Natural killer cell (primary cell): ENCODE measurements at regions not wholly inside any gene's neighbourhood (a gene's known extent, or its start where the extent isn't known, plus 50 kb on each side); places are given as distances from the start of the nearest gene placed in this dataset.
A peak's percentile ranks its signal among the peaks of the same experiment; 100 is the strongest.

Experiments
- ATAC-seq, 3 donors: fragments of 150-1000 bp in 2 of 3; fragments of 200-7000 bp in 1 of 3; cut with Tn5 transposase; 1 replicate in 1 of 3; 2 replicates in 2 of 3; pipeline ENCODE4 v1.10.0; 2021; ENCODE audit warnings: mild to moderate bottlenecking in 2 of 3, moderate library complexity in 2 of 3
- DNase-seq, 2 donors: peaks; one replicate each; pipeline versions ENCODE4 v3.0.0 to v3.0.0-alpha.2; 2013 to 2021; ENCODE audit warnings: mixed read lengths in 1 of 2
- H3K27ac ChIP-seq: one replicate; pipeline ENCODE4 v1.5.1; 2013; ENCODE audit warnings: mild to moderate bottlenecking, low read length
- H3K27me3 ChIP-seq: one replicate; pipeline ENCODE4 v1.6.1; 2013; ENCODE audit warnings: low read length; ENCODE audit not compliant: control insufficient read depth, insufficient read depth
- H3K36me3 ChIP-seq: one replicate; pipeline ENCODE4 v1.6.1; 2013; ENCODE audit warnings: low read length; ENCODE audit not compliant: control insufficient read depth, insufficient read depth
- H3K4me1 ChIP-seq: one replicate; pipeline ENCODE4 v1.6.1; 2013; ENCODE audit warnings: low read length; ENCODE audit not compliant: control insufficient read depth, insufficient read depth
- H3K4me3 ChIP-seq: one replicate; pipeline ENCODE4 v1.5.1; 2013; ENCODE audit warnings: low read length
- H3K9me3 ChIP-seq: one replicate; pipeline ENCODE4 v1.6.1; 2013; ENCODE audit warnings: low read length; ENCODE audit not compliant: control insufficient read depth, insufficient read depth
- H3K27ac Mint-ChIP-seq, 2 donors: one replicate each; pipeline ENCODE4 v1.8.0; 2022; ENCODE audit warnings: mild to moderate bottlenecking in 2 of 2, mixed read lengths in 2 of 2, moderate library complexity in 1 of 2
- H3K27me3 Mint-ChIP-seq, 2 donors: one replicate each; pipeline ENCODE4 v1.8.0; 2022; ENCODE audit warnings: low read depth in 2 of 2, mixed read lengths in 2 of 2
- H3K36me3 Mint-ChIP-seq: one replicate; pipeline ENCODE4 v1.8.0; 2022; ENCODE audit warnings: mixed read lengths
- H3K4me1 Mint-ChIP-seq, 2 donors: one replicate each; pipeline ENCODE4 v1.8.0; 2022; ENCODE audit warnings: mixed read lengths in 2 of 2
- H3K4me3 Mint-ChIP-seq: one replicate; pipeline ENCODE4 v1.8.0; 2022; ENCODE audit warnings: mild to moderate bottlenecking, moderate library complexity, mixed read lengths
- H3K9me3 Mint-ChIP-seq, 2 donors: one replicate each; pipeline ENCODE4 v1.8.0; 2022; ENCODE audit warnings: mixed read lengths in 2 of 2
- CTCF ChIP-seq: fragments of 200-600 bp; IDR thresholded peaks from one replicate; pipeline ENCODE4 v1.8.0; 2022; ENCODE audit warnings: antibody characterized with exemption
- WGBS: methylation state at CpG from one replicate; pipeline ENCODE4 v1.1.7; 2013; ENCODE audit warnings: missing lambda C conversion rate; ENCODE audit not compliant: insufficient coverage; 5-methylcytosine and 5-hydroxymethylcytosine counted together
- intact Hi-C: fragments of 100-400 bp; cut with micrococcal nuclease; formaldehyde crosslinking; loops from one replicate; pipeline ENCODE4 v1.14.2; 2022

- intact Hi-C loops: no loop called here
- Mint-ChIP-seq H3K36me3 (no peaks in the 10 kb centered on the region), H3K4me3 (no peak overlapping the region), H3K27ac (no peak overlapping the region), H3K4me1 (no peaks in the 10 kb centered on the region), H3K27me3 (no peaks in the 10 kb centered on the region), H3K9me3 (peaks cover 0 to 3% of the 10 kb centered on the region in 2 donors)
- H3K4me3 ChIP-seq: no peak overlapping the region
- no peak for TF ChIP-seq CTCF
- WGBS: no CpG with 5 or more reads among the region's 1 CpG
- H3K9me3 ChIP-seq: no peaks in the 10 kb centered on the region
- no peak overlapping the region for H3K27ac ChIP-seq
- no peak for DNase-seq
- no peaks in the 10 kb centered on the region for H3K4me1 ChIP-seq
- no peaks in the 10 kb centered on the region for H3K36me3 ChIP-seq
- ATAC-seq: no peak
- H3K27me3 ChIP-seq: no peaks in the 10 kb centered on the region
These were observed 203.5 kb downstream of the PPP1R3A start for GRCh38 chr7:113715262-113715661.

GRCh38 chr7:113710310-113711096 is 208.3 kb downstream of the PPP1R3A start:
- Histone ChIP-seq H3K27ac (no peak overlapping the region), H3K27me3 (no peaks in the 10 kb centered on the region), H3K4me1 (no peaks in the 10 kb centered on the region), H3K4me3 (no peak overlapping the region), H3K9me3 (no peaks in the 10 kb centered on the region), H3K36me3 (no peaks in the 10 kb centered on the region)
- H3K27me3 Mint-ChIP-seq: no peaks in the 10 kb centered on the region
- WGBS: 54% methylated on average over 4 of the region's 4 CpGs
- intact Hi-C loops: loop anchor here (5.0 kb wide), 1 partner anchor 1158 kb away; no protein-coding TSS in a partner anchor
- ATAC-seq: peak in 2 of 3 donors; percentile 52 to 53
- H3K36me3 Mint-ChIP-seq: no peaks in the 10 kb centered on the region
- no peak overlapping the region for H3K27ac Mint-ChIP-seq
- DNase-seq: peak in 1 of 2 donors; percentile 78
- H3K4me1 Mint-ChIP-seq: no peaks in the 10 kb centered on the region
- H3K4me3 Mint-ChIP-seq: no peak overlapping the region
- peak; percentile 85 for TF ChIP-seq CTCF
- peaks cover 5 to 7% of the 10 kb centered on the region in 2 donors for H3K9me3 Mint-ChIP-seq

- ATAC-seq: no peak
- H3K9me3 Mint-ChIP-seq: peaks cover 4 to 5% of the 10 kb centered on the region in 2 donors
- H3K4me3 ChIP-seq: no peak overlapping the region
- no peaks in the 10 kb centered on the region for H3K4me1 Mint-ChIP-seq
- H3K36me3 ChIP-seq: no peaks in the 10 kb centered on the region
- H3K36me3 Mint-ChIP-seq: no peaks in the 10 kb centered on the region
- no peak overlapping the region for H3K4me3 Mint-ChIP-seq
- no peak for TF ChIP-seq CTCF
- H3K27ac Mint-ChIP-seq: no peak overlapping the region
- no peak overlapping the region for H3K27ac ChIP-seq
- intact Hi-C loops: no loop called here
- no peaks in the 10 kb centered on the region for H3K27me3 ChIP-seq
- no peak for DNase-seq
- H3K27me3 Mint-ChIP-seq: no peaks in the 10 kb centered on the region
- H3K9me3 ChIP-seq: no peaks in the 10 kb centered on the region
- WGBS: 92% methylated on average over 1 of the region's 1 CpG
- no peaks in the 10 kb centered on the region for H3K4me1 ChIP-seq
These were observed 213.4 kb downstream of the PPP1R3A start for GRCh38 chr7:113705439-113705838.
